Activated CD4-positive, alpha-beta memory T cell treated with anti-CD3 and anti-CD28 coated beads, Interleukin-2, amount 10 ng/mL, durations not matched to agents 7 days and 5 days (primary cell): ENCODE measurements at regions not wholly inside any gene's neighbourhood (a gene's known extent, or its start where the extent isn't known, plus 50 kb on each side); places are given as distances from the start of the nearest gene placed in this dataset.
"Not testable (repeated sequence)": the region's sequence is repeated elsewhere in the genome, so short reads cannot be mapped to it uniquely, and the experiment has no call there.

ENCODE experiments used
- CTCF ChIA-PET: fragments of 350-600 bp; sonication (Branson Sonifier 250); formaldehyde crosslinking; loops from one replicate; lab custom pipeline; 2021; ENCODE audit warnings: antibody characterized with exemption, inconsistent platforms; lab: Charles Lee
- POLR2A ChIA-PET: fragments of 350-600 bp; sonication (Branson Sonifier 250); formaldehyde crosslinking; loops from one replicate; lab custom pipeline; 2021; ENCODE audit warnings: antibody characterized with exemption; lab: Charles Lee
- DNase-seq: peaks from one replicate; pipeline ENCODE4 v3.0.0-alpha.2; 2020
- H3K27ac Mint-ChIP-seq: one replicate; pipeline ENCODE4 v1.8.0; 2021; ENCODE audit warnings: mild to moderate bottlenecking, mixed read lengths
- H3K27me3 Mint-ChIP-seq: one replicate; pipeline ENCODE4 v1.8.0; 2021; ENCODE audit warnings: mixed read lengths
- H3K36me3 Mint-ChIP-seq: one replicate; pipeline ENCODE4 v1.8.0; 2021; ENCODE audit warnings: low read depth, mixed read lengths
- H3K4me1 Mint-ChIP-seq: one replicate; pipeline ENCODE4 v1.8.0; 2021; ENCODE audit warnings: mixed read lengths
- H3K4me3 Mint-ChIP-seq: one replicate; pipeline ENCODE4 v1.8.0; 2021; ENCODE audit warnings: mild to moderate bottlenecking, mixed read lengths
- H3K9me3 Mint-ChIP-seq: one replicate; pipeline ENCODE4 v1.8.0; 2021; ENCODE audit warnings: mixed read lengths

DNA sequence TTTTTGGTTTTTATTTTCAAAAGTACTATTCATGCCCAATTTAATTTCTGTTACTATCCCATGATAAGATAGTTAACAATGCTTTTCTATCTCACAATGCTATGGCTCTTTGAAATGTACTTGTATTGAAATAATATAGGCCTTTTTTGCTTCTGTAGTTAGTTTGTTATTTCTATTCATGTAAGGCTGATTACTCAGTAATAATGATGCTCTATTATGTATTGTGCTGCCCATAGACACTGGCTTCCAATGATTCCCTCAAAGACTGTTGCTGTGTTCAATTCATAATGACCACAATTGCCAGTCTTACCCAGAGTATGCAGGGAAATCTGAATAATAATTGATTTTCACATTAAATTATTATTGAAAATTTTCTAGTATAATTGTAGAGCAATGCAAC lies 155.5 kb upstream of the POT1 start:
- no peak for DNase-seq
- CTCF ChIA-PET = no interaction called here
- Mint-ChIP-seq H3K27ac (no peak overlapping the region), H3K27me3 (no peaks in the 10 kb centered on the region), H3K4me3 (no peak overlapping the region), H3K9me3 (no peaks in the 10 kb centered on the region), H3K4me1 (no peaks in the 10 kb centered on the region), H3K36me3 (no peaks in the 10 kb centered on the region)
- POLR2A ChIA-PET = no interaction called here

DNA sequence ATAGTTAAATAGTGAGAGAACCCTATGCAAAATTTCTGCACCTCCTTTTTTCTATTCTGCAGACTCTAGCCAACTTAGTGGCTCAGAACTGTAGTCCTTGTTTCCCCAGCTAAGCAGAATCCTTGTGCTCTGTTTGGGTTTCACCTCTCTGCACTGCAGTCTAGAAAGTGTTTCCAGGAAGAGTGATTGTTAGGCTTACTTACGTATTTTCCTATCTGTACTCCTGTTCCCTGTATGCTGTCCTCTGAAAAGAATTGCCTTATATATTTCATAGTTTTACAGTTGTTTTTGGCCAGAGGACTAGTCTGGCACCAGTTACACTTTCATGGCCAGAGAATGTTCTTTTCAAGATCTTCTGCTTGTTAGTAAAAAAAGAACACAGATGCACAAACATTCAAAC lies 154.6 kb upstream of the POT1 start:
- Mint-ChIP-seq H3K27me3 (no peaks in the 10 kb centered on the region), H3K27ac (no peak overlapping the region), H3K36me3 (no peaks in the 10 kb centered on the region), H3K9me3 (no peaks in the 10 kb centered on the region), H3K4me3 (no peak overlapping the region), H3K4me1 (no peaks in the 10 kb centered on the region)
- POLR2A ChIA-PET = no interaction called here
- DNase-seq = no peak
- CTCF ChIA-PET = no interaction called here

DNA sequence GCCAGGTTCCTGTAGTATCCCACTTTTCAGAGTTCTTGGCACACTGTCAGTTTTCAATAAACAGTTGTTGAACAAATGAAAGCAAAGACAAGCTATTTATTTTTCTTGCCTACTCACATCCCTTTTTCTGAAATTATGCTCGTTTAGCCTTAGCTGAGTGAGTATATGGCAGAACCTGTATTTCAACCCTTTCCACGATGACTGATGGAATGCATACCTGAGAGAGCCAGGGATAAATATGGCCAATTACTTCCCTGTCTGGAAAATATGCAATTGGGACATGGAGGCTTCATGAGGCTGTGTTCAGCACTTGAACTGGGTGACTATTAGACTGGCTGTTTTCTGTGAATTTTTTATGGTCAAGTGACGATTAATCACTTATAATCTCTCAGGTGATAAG lies 144.5 kb upstream of the POT1 start:
- DNase-seq = no peak
- Mint-ChIP-seq H3K27me3 (no peaks in the 10 kb centered on the region), H3K27ac (no peak overlapping the region), H3K4me3 (no peak overlapping the region), H3K4me1 (no peaks in the 10 kb centered on the region), H3K9me3 (peaks cover 6% of the 10 kb centered on the region), H3K36me3 (no peaks in the 10 kb centered on the region)
- ChIA-PET POLR2A (no interaction called here), CTCF (no interaction called here)

DNA sequence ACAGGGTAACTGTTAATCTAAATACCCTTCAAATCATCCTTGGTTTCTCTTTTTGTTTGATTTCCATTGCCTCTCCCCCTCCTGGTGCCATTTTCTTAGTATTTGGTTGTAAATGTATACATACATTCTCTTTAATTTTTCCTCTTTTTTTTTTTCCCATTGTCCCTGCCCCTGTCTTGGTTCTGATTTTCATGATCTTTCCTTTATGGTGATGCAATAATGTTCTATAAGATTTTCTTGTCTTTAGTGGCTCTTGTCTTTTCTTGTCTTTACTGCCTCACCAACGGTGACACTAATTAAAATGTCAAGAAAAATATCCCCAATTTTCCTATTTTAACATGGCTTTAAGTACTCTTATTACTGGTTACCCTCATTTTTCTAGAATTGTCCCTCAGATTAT lies 135.9 kb upstream of the POT1 start:
- Mint-ChIP-seq H3K27me3 (no peaks in the 10 kb centered on the region), H3K4me1 (no peaks in the 10 kb centered on the region), H3K4me3 (no peak overlapping the region), H3K27ac (no peak overlapping the region), H3K36me3 (no peaks in the 10 kb centered on the region), H3K9me3 (no peaks in the 10 kb centered on the region)
- ChIA-PET CTCF (no interaction called here), POLR2A (no interaction called here)
- no peak for DNase-seq

DNA sequence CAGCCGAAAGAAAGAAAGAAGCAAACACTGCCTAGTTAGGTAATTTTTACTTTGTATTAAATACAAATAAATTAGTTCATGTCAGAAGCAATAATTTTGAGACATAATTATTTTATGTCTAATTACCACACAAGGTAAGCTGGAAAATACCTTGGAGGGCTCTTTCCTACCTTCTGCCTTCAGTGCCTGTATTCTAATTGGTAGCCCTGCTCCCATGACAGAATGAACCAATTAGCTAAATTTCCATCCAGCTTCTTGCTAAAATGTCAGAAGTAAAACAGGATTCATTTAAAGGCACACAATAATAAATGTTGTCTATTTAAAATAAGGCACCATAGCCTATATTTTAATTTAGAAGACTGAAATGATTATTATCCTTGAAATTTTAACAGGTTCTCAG lies 135.4 kb upstream of the POT1 start:
- H3K4me1 Mint-ChIP-seq = no peaks in the 10 kb centered on the region
- DNase-seq = no peak
- H3K27ac Mint-ChIP-seq = no peak overlapping the region
- POLR2A ChIA-PET = no interaction called here
- CTCF ChIA-PET = no interaction called here
- no peak overlapping the region for H3K4me3 Mint-ChIP-seq
- no peaks in the 10 kb centered on the region for H3K27me3 Mint-ChIP-seq
- no peaks in the 10 kb centered on the region for H3K36me3 Mint-ChIP-seq
- no peaks in the 10 kb centered on the region for H3K9me3 Mint-ChIP-seq

DNA sequence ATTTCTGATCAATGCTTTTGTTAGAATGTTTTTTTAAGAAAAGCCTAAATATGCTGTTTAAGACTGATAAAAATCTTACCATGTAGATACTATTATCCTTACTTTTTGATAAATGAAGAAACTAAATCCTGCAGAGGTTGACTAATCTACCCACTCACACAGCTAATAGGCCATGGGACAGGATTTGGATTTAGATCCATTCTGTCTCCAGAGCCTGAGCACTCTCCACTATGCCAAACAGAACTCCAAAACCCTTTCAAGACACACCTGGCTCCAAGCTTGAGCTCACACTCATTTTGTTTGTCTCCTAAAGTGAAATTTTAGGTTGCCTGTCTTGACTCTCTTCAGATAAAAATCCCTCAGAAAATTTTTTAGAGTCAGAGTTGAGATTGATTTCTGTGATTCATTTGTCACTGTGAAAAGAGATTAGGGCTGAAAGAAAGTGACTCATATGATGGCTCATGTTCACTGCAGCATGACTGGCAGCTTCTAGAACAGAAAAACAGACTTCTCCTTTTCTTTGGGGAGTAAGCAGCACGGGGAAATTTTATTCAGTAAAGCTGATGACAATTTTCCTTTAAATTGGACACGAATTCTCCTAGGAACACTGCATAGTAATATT lies 132.3 kb upstream of the POT1 start:
- Mint-ChIP-seq H3K27me3 (no peaks in the 10 kb centered on the region), H3K4me1 (no peaks in the 10 kb centered on the region), H3K36me3 (no peaks in the 10 kb centered on the region), H3K9me3 (no peaks in the 10 kb centered on the region), H3K4me3 (no peak overlapping the region), H3K27ac (no peak overlapping the region)
- CTCF ChIA-PET = no interaction called here
- POLR2A ChIA-PET = no interaction called here
- DNase-seq = no peak

DNA sequence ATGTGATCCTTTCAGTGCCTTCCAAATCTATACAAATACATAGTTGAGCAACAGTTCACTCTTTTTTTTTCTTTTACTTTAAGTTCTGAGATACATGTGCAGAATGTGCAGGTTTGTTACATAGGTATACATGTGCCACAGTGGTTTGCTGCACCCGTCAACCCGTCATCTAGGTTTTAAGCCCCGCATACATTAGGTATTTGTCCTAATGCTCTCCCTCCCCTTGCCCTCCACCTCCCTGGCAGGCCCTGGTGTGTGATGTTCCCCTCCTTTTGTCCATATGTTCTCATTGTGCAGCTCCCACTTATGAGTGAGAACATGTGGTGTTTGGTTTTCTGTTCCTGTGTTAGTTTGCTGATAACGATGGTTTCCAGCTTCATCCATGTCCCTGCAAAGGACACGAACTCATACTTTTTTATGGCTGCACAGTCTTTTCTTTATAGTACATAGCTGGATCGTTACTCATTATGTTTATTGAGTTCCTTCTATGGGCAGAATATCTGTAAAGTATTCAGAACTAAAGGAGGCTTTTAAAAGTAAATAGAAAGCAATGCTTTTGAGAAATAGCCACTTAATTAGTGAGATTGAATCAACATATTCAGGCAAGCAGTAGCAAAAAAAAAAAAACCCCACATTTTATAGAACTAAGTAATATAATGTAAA lies 131.6 kb upstream of the POT1 start:
- DNase-seq, H3K4me1 Mint-ChIP-seq, H3K27me3 Mint-ChIP-seq, POLR2A ChIA-PET, CTCF ChIA-PET, H3K27ac Mint-ChIP-seq, H3K36me3 Mint-ChIP-seq, H3K4me3 Mint-ChIP-seq, H3K9me3 Mint-ChIP-seq: not testable (repeated sequence)

DNA sequence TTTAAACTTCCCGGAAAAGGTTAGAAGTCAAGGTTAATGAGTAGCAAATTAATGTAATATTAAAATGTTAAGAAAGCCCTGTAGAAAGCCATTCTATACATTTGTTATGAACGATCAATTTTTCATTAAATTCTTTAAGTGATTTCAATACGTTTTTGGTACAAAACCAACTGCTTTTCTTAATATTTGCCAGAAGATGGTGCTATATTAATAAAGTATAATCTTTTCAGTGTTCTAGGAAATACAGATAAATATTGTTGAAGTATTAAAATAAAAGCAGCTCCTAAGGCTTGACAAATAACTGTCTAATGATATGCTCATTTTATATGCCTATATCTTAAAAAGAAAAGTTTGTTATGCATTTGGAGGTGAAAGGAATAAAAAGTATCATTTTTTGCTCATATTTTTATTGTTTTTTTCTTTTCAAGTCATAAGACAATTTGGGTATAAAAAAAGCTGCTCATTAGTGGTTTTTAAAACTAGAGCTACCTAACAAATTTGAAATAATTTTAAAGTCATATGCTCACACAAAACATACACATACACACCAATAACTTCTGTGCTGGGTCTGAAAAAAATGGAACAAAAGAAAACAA lies 130.3 kb upstream of the POT1 start:
- CTCF ChIA-PET = no interaction called here
- H3K27ac Mint-ChIP-seq = no peak overlapping the region
- no peak overlapping the region for H3K4me3 Mint-ChIP-seq
- POLR2A ChIA-PET = no interaction called here
- H3K27me3 Mint-ChIP-seq = no peaks in the 10 kb centered on the region
- H3K9me3 Mint-ChIP-seq = no peaks in the 10 kb centered on the region
- no peaks in the 10 kb centered on the region for H3K36me3 Mint-ChIP-seq
- DNase-seq = no peak
- no peaks in the 10 kb centered on the region for H3K4me1 Mint-ChIP-seq

DNA sequence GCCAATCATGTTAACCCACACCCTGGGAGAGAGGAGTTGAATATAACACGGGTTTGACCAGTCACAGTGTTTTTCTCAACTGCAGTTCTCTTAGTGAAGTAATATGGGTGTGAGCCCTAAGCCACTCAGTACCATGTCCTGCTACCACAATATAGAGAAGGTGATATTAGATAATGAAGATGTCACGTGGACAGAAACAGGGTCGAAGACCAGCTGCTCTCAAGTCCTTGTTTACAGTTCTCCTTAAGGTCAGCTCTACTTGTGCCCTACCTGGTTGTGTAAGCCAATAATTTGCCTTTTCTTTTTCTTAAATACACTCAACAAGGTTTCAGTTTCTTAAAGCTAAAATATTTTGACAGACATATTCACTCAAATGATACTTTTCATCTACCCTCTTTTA lies 128.3 kb upstream of the POT1 start:
- no peaks in the 10 kb centered on the region for H3K9me3 Mint-ChIP-seq
- H3K36me3 Mint-ChIP-seq = no peaks in the 10 kb centered on the region
- no peaks in the 10 kb centered on the region for H3K27me3 Mint-ChIP-seq
- no peak for DNase-seq
- H3K4me1 Mint-ChIP-seq = no peaks in the 10 kb centered on the region
- ChIA-PET CTCF (no interaction called here), POLR2A (no interaction called here)
- no peak overlapping the region for H3K4me3 Mint-ChIP-seq
- no peak overlapping the region for H3K27ac Mint-ChIP-seq

DNA sequence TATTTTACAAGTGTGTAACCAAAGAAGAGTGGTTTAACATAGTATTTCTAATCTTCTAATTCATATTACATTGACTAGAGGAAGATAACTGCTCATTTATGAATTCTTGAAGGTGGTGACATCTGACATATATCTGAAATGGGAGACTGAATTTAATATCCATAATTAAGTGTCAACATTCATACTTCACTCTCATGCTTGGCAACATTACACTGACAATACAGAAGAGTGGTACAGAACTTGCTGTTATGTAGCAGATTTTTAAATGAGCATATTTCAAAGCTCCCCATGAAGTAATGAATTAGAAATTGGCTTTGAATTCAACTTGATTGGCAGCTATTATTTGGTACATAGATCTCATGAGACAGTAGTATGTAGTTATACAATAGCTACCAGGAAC lies 125.8 kb upstream of the POT1 start:
- Mint-ChIP-seq H3K36me3 (no peaks in the 10 kb centered on the region), H3K4me1 (no peaks in the 10 kb centered on the region), H3K9me3 (peaks cover 2% of the 10 kb centered on the region), H3K27ac (no peak overlapping the region), H3K27me3 (no peaks in the 10 kb centered on the region), H3K4me3 (no peak overlapping the region)
- CTCF ChIA-PET = no interaction called here
- POLR2A ChIA-PET = no interaction called here
- DNase-seq = no peak

DNA sequence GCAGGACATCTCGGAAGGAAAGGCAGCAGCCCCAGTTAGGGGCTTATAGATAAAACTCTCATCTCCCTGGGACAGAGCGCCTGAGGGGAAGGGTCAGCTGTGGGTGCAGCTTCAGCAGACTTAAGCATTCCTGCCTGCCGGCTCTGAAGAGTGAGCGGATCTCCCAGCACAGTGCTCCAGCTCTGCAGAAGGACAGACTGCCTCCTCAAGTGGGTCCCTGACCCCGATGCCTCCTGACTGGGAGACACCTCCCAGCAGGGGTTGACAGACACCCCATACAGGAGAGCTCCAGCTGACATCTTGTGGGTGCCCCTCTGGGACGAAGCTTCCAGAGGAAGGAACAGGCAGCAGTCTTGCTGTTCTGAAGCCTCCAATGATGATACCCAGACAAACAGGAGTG lies 117.1 kb upstream of the POT1 start:
- ChIA-PET CTCF (no interaction called here), POLR2A (no interaction called here)
- Mint-ChIP-seq H3K9me3 (no peaks in the 10 kb centered on the region), H3K4me3 (no peak overlapping the region), H3K27ac (no peak overlapping the region), H3K4me1 (no peaks in the 10 kb centered on the region), H3K27me3 (no peaks in the 10 kb centered on the region), H3K36me3 (no peaks in the 10 kb centered on the region)
- no peak for DNase-seq

DNA sequence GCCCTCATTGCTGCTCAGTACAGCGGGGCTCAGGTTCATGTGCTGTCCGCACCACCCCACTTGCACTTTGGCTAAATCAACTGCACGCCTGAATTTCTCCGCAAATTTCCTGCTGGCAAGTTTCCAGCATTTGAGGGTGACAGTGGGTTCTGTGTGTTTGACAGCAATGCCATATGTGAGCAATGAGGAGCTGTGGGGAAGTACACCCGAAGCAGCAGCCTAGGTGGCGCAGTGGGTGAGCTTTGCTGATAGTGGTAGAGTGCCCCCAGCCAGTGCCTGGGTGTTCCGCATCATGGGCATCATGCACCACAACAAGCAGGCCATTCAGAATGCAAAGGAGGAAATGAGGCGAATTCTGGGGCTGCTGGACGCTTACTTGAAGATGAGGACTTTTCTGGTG lies 103.9 kb upstream of the POT1 start:
- H3K27ac Mint-ChIP-seq = no peak overlapping the region
- no peaks in the 10 kb centered on the region for H3K27me3 Mint-ChIP-seq
- no peak overlapping the region for H3K4me3 Mint-ChIP-seq
- ChIA-PET CTCF (no interaction called here), POLR2A (no interaction called here)
- no peaks in the 10 kb centered on the region for H3K4me1 Mint-ChIP-seq
- no peaks in the 10 kb centered on the region for H3K36me3 Mint-ChIP-seq
- H3K9me3 Mint-ChIP-seq = no peaks in the 10 kb centered on the region
- DNase-seq = no peak

DNA sequence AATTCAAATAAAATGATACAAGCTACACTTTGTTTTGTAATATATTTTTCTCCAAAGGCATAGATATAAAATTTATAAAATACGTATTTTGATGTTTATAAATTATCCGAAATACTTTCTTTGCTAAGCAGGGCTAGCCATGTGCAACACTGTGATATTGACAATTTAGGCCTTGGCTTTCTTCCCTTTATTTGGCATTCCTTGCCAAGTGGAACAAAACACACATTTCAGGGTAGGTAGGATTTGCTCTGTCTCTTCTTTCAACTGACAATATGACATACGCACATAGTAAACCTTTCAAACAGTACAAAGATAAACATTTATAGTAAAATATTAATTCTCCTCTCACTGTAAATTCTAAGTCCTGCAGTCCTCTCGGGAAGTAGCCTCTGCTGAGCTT lies 103.3 kb upstream of the POT1 start:
- Mint-ChIP-seq H3K4me1 (no peaks in the 10 kb centered on the region), H3K27me3 (no peaks in the 10 kb centered on the region), H3K36me3 (no peaks in the 10 kb centered on the region), H3K27ac (no peak overlapping the region), H3K9me3 (no peaks in the 10 kb centered on the region), H3K4me3 (no peak overlapping the region)
- ChIA-PET CTCF (no interaction called here), POLR2A (no interaction called here)
- DNase-seq = no peak

DNA sequence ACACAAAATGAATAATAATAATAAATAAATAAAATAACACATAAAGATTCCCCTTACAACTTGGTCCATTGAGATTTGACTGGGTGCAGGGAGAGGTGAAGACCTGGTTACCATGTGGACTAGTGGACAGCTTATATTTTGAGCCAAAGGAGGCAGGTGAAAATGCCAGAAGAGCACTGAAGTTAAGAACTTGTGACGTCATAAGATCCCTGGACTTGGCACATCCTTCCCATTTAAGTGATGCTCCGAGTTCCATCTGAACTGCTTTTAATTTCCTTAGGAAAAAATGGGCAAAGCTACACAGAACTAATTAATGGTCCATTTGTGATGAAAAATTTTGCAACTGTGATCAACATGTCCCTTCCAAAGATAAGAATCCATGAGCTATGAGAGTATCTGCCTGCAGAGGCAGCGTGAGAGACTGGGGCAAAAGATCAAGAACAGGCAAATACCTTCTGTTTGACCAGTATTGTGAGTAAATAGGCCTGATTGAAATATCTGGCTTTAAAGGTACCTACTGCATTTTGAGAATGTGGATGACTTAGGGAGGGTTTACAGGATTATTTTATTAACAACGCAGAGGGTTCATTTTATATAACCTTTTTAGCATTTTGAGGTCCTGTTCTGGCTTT lies 101.2 kb upstream of the POT1 start:
- no peak for DNase-seq
- H3K27ac Mint-ChIP-seq = no peak overlapping the region
- POLR2A ChIA-PET = no interaction called here
- no peaks in the 10 kb centered on the region for H3K36me3 Mint-ChIP-seq
- no peak overlapping the region for H3K4me3 Mint-ChIP-seq
- no peaks in the 10 kb centered on the region for H3K9me3 Mint-ChIP-seq
- no peaks in the 10 kb centered on the region for H3K27me3 Mint-ChIP-seq
- no peaks in the 10 kb centered on the region for H3K4me1 Mint-ChIP-seq
- CTCF ChIA-PET = no interaction called here
